ENCODE measurements at regions not wholly inside any gene's neighbourhood (a gene's known extent, or its start where the extent isn't known, plus 50 kb on each side); places are given as distances from the start of the nearest gene placed in this dataset.

DNA sequence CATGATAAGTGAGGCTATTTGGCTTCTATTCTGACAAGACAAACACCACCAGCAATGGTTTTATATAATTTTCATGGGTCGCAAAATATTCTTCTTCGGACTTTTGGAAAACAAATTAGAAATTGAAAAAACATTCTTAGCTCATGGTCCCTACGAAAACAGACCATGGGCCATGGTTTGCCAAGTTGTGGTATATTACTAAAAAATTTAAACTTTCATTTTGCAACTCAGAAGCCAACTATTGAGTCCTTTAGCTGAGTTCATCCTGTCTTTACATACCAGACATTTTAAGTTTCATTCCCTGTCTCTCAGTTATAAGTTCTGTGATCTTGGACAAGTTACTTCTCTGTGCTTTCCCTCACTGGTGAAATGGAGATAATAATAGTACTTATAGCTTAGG lies 198.1 kb downstream of the CSNK1G3 start:
- TF ChIP-seq, protein P1, sequence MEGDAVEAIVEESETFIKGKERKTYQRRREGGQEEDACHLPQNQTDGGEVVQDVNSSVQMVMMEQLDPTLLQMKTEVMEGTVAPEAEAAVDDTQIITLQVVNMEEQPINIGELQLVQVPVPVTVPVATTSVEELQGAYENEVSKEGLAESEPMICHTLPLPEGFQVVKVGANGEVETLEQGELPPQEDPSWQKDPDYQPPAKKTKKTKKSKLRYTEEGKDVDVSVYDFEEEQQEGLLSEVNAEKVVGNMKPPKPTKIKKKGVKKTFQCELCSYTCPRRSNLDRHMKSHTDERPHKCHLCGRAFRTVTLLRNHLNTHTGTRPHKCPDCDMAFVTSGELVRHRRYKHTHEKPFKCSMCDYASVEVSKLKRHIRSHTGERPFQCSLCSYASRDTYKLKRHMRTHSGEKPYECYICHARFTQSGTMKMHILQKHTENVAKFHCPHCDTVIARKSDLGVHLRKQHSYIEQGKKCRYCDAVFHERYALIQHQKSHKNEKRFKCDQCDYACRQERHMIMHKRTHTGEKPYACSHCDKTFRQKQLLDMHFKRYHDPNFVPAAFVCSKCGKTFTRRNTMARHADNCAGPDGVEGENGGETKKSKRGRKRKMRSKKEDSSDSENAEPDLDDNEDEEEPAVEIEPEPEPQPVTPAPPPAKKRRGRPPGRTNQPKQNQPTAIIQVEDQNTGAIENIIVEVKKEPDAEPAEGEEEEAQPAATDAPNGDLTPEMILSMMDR (IDR thresholded peaks at IDR 0.05): no peak
- no peak for TF ChIP-seq POLR2A (IDR thresholded peaks at IDR 0.05)

Data from right lobe of liver (tissue), 4 donors.